CD4-positive, alpha-beta T cell (primary cell): ENCODE measurements at regions not wholly inside any gene's neighbourhood (a gene's known extent, or its start where the extent isn't known, plus 50 kb on each side); places are given as distances from the start of the nearest gene placed in this dataset.

Experiments
- ATAC-seq: fragments of 200-7000 bp; cut with Tn5 transposase; one replicate; pipeline ENCODE4 v1.10.0; 2022; ENCODE audit warnings: mild to moderate bottlenecking; ENCODE audit not compliant: poor library complexity
- CTCF ChIA-PET: fragments of 350-600 bp; sonication (Branson Sonifier 250); formaldehyde crosslinking; loops from one replicate; lab custom pipeline; 2021; ENCODE audit warnings: antibody characterized with exemption, inconsistent platforms; lab: Charles Lee
- POLR2A ChIA-PET: fragments of 350-600 bp; sonication (Branson Sonifier 250); formaldehyde crosslinking; loops from one replicate; lab custom pipeline; 2021; ENCODE audit warnings: antibody characterized with exemption, inconsistent platforms; lab: Charles Lee
- DNase-seq, 14 experiments: peaks; one replicate each; pipeline ENCODE4 v3.0.0-alpha.2; 2013 to 2020; ENCODE audit warnings: mixed read lengths in 2 of 14
- H3K27ac ChIP-seq, 2 donors: one replicate each; pipeline versions ENCODE4 v1.5.1 to v1.7.0; 2013; ENCODE audit warnings: low read length in 2 of 2, low read depth in 1 of 2, mild to moderate bottlenecking in 1 of 2
- H3K27me3 ChIP-seq, 2 experiments: 1 replicate in 1 of 2; 2 replicates in 1 of 2; pipeline versions ENCODE4 v1.6.1 to v1.7.0; 2013; ENCODE audit warnings: low read length in 2 of 2, control low read depth in 1 of 2, mild to moderate bottlenecking in 1 of 2, moderate library complexity in 1 of 2; ENCODE audit not compliant: insufficient read depth in 2 of 2, control insufficient read depth in 1 of 2
- H3K36me3 ChIP-seq: one replicate; pipeline ENCODE4 v1.6.1; 2013; ENCODE audit warnings: low read length, control low read depth; ENCODE audit not compliant: insufficient read depth
- H3K4me1 ChIP-seq: one replicate; pipeline ENCODE4 v1.6.1; 2013; ENCODE audit warnings: low read length, control low read depth; ENCODE audit not compliant: insufficient read depth
- H3K4me3 ChIP-seq: one replicate; pipeline ENCODE4 v1.5.1; 2013; ENCODE audit warnings: mild to moderate bottlenecking, low read length, moderate library complexity
- H3K9me3 ChIP-seq, 2 experiments: 1 replicate in 1 of 2; 2 replicates in 1 of 2; pipeline versions ENCODE4 v1.6.1 to v1.7.0; 2013; ENCODE audit warnings: low read length in 2 of 2, mild to moderate bottlenecking in 2 of 2, control low read depth in 1 of 2, moderate library complexity in 1 of 2; ENCODE audit not compliant: control insufficient read depth in 1 of 2, insufficient read depth in 1 of 2
- H3K27ac Mint-ChIP-seq: one replicate; pipeline ENCODE4 v1.8.0; 2020; ENCODE audit warnings: mixed read lengths
- H3K27me3 Mint-ChIP-seq: one replicate; pipeline ENCODE4 v1.8.0; 2021; ENCODE audit warnings: mixed read lengths
- H3K36me3 Mint-ChIP-seq: one replicate; pipeline ENCODE4 v1.8.0; 2021; ENCODE audit warnings: low read depth, mixed read lengths
- H3K4me1 Mint-ChIP-seq: one replicate; pipeline ENCODE4 v1.8.0; 2021; ENCODE audit warnings: low read depth, mixed read lengths
- H3K4me3 Mint-ChIP-seq: one replicate; pipeline ENCODE4 v1.8.0; 2020; ENCODE audit warnings: mild to moderate bottlenecking, mixed read lengths
- H3K9me3 Mint-ChIP-seq: one replicate; pipeline ENCODE4 v1.8.0; 2020; ENCODE audit warnings: mixed read lengths
- intact Hi-C, 2 experiments: fragments of 100-400 bp; cut with DNase I in 1 of 2; cut with micrococcal nuclease in 1 of 2; formaldehyde crosslinking; loops; one replicate each; pipeline versions ENCODE4 v1.15.1 to v1.9.0; 2023 to 2025; cut with DNase I, micrococcal nuclease
- TF ChIP-seq, protein P1 (sequence below): fragments of 200-600 bp; IDR thresholded peaks from one replicate; pipeline ENCODE4 v1.8.0; 2022; ENCODE audit warnings: antibody characterized with exemption, mild to moderate bottlenecking

DNA sequence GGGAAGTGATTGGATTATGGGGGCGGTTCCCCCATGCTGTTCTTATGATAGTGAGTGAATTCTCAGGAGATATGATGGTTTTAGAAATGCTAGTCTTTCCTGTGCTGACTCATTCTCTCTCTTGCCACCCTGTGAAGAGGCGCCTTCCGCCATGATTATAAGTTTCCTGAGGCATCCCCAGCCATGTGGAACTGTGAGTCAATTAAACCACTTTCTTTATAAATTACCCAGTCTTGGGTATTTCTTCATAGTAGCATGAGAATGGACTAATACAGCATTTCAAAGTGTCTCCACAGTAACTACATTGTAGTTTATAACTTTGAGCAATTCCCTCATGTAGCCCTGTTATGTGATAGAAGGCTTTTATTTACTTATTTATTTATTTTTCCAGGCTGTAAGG, 128.8 kb upstream of the CHRNA7 start:
- TF ChIP-seq, protein P1, sequence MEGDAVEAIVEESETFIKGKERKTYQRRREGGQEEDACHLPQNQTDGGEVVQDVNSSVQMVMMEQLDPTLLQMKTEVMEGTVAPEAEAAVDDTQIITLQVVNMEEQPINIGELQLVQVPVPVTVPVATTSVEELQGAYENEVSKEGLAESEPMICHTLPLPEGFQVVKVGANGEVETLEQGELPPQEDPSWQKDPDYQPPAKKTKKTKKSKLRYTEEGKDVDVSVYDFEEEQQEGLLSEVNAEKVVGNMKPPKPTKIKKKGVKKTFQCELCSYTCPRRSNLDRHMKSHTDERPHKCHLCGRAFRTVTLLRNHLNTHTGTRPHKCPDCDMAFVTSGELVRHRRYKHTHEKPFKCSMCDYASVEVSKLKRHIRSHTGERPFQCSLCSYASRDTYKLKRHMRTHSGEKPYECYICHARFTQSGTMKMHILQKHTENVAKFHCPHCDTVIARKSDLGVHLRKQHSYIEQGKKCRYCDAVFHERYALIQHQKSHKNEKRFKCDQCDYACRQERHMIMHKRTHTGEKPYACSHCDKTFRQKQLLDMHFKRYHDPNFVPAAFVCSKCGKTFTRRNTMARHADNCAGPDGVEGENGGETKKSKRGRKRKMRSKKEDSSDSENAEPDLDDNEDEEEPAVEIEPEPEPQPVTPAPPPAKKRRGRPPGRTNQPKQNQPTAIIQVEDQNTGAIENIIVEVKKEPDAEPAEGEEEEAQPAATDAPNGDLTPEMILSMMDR, result no peak
- ChIA-PET CTCF (no interaction called here), POLR2A (no interaction called here)
- Mint-ChIP-seq H3K9me3 (peaks cover 3% of the 10 kb centered on the region), H3K27ac (no peak overlapping the region), H3K4me3 (no peak overlapping the region), H3K27me3 (peaks cover 28% of the 10 kb centered on the region), H3K36me3 (no peaks in the 10 kb centered on the region), H3K4me1 (no peaks in the 10 kb centered on the region)
- intact Hi-C loops, result no loop called here
- Histone ChIP-seq H3K4me3 (no peak overlapping the region), H3K36me3 (no peaks in the 10 kb centered on the region), H3K4me1 (no peaks in the 10 kb centered on the region), H3K27ac (no peak overlapping the region), H3K27me3 (peaks cover 0 to 11% of the 10 kb centered on the region in 2 experiments), H3K9me3 (peaks cover 3 to 4% of the 10 kb centered on the region in 2 experiments)
- no peak for DNase-seq
- no peak for ATAC-seq

DNA sequence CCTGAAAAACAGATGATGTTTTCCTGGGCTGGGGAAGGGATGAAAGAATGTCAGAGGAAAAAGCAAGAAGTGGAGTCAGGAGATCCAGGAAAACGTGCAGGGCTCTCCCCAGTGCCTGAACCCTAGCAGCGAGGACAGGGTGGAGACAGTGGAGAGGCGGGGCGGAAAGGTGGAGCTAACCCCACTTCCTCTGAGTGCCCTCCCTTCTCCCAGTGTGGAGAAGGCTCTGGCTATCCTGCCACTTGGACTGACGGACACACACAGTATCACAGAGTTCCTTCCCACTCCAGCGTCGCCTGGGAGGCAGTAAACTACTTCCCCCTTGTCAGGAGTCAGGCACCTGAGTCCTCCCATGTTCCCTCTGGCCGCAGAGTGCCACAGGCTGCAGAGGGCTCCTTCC, 125.3 kb upstream of the CHRNA7 start:
- H3K27me3 ChIP-seq, result peaks cover 0 to 15% of the 10 kb centered on the region in 2 experiments
- no peaks in the 10 kb centered on the region for H3K4me1 ChIP-seq
- TF ChIP-seq, protein P1, result no peak
- ChIA-PET CTCF (no interaction called here), POLR2A (no interaction called here)
- no peaks in the 10 kb centered on the region for H3K9me3 Mint-ChIP-seq
- no peaks in the 10 kb centered on the region for H3K36me3 ChIP-seq
- intact Hi-C loops, result no loop called here
- H3K36me3 Mint-ChIP-seq, result no peaks in the 10 kb centered on the region
- ATAC-seq (no peak), DNase-seq (no peak)
- no peak overlapping the region for H3K27ac ChIP-seq
- no peaks in the 10 kb centered on the region for H3K4me1 Mint-ChIP-seq
- peaks cover 34% of the 10 kb centered on the region for H3K27me3 Mint-ChIP-seq
- H3K9me3 ChIP-seq, result no peaks in the 10 kb centered on the region
- no peak overlapping the region for H3K27ac Mint-ChIP-seq
- no peak overlapping the region for H3K4me3 Mint-ChIP-seq
- no peak overlapping the region for H3K4me3 ChIP-seq

DNA sequence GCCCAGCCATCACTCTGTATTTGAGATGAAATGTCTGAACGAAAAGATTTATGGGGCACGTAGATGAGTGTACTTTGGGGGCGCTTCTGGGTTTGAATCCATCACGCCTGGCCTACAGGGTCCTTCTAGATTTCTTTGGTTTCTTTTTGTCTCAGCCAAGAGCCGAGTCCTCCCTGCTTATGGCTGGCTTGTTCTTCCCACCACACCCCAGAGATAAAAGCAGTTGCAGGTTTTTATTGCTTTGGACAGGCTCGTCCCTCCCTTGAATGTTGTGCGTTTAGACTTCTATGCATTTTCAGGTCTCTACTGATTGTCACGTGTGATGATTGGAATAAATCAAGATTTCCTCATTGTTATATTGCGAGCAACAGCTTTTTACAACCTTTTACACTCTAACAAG, 104.8 kb upstream of the CHRNA7 start:
- peaks cover 11% of the 10 kb centered on the region for H3K27me3 Mint-ChIP-seq
- no peaks in the 10 kb centered on the region for H3K36me3 Mint-ChIP-seq
- no peak overlapping the region for H3K4me3 ChIP-seq
- ATAC-seq (no peak), DNase-seq (no peak)
- TF ChIP-seq, protein P1, result no peak
- ChIA-PET POLR2A (no interaction called here), CTCF (no interaction called here)
- H3K9me3 Mint-ChIP-seq, result peaks cover 7% of the 10 kb centered on the region
- H3K4me1 Mint-ChIP-seq, result no peaks in the 10 kb centered on the region
- H3K9me3 ChIP-seq, result peaks cover 0 to 4% of the 10 kb centered on the region in 2 experiments
- peaks cover 0 to 7% of the 10 kb centered on the region in 2 experiments for H3K27me3 ChIP-seq
- H3K4me3 Mint-ChIP-seq, result no peak overlapping the region
- no peaks in the 10 kb centered on the region for H3K4me1 ChIP-seq
- no peak overlapping the region for H3K27ac Mint-ChIP-seq
- intact Hi-C loops, result no loop called here
- H3K36me3 ChIP-seq, result no peaks in the 10 kb centered on the region
- no peak overlapping the region for H3K27ac ChIP-seq
